NT2/D1 (cell line): ENCODE measurements at regions not wholly inside any gene's neighbourhood (a gene's known extent, or its start where the extent isn't known, plus 50 kb on each side); places are given as distances from the start of the nearest gene placed in this dataset.

ENCODE experiments used
- DNase-seq: peaks from one replicate; pipeline ENCODE4 v3.0.0-alpha.2; 2011; ENCODE audit warnings: low read depth, low spot score
- H3K27me3 ChIP-seq: 2 replicates; pipeline ENCODE4 v1.6.0; 2011; ENCODE audit warnings: mild to moderate bottlenecking; ENCODE audit not compliant: insufficient read length, insufficient read depth
- H3K36me3 ChIP-seq: 2 replicates; pipeline ENCODE4 v1.6.1; 2011; ENCODE audit warnings: mild to moderate bottlenecking, low read length, mixed read lengths; ENCODE audit not compliant: insufficient read depth, insufficient read length
- H3K4me1 ChIP-seq: 2 replicates; pipeline ENCODE4 v1.5.1; 2011; ENCODE audit not compliant: insufficient read depth, insufficient read length
- H3K4me3 ChIP-seq: 2 replicates; pipeline ENCODE4 v1.5.1; 2011; ENCODE audit warnings: low read depth; ENCODE audit not compliant: insufficient read length
- H3K9ac ChIP-seq: 2 replicates; pipeline ENCODE4 v1.6.0; 2011; ENCODE audit warnings: low read depth; ENCODE audit not compliant: insufficient read length
- H3K9me3 ChIP-seq: 2 replicates; pipeline ENCODE4 v1.5.1; 2011; ENCODE audit warnings: mild to moderate bottlenecking, low read length; ENCODE audit not compliant: insufficient read depth
- SUZ12 ChIP-seq: IDR thresholded peaks from 2 replicates; pipeline ENCODE4 v1.6.1; 2011; ENCODE audit not compliant: insufficient read length, insufficient read depth; ENCODE audit errors: extremely low read depth
- YY1 ChIP-seq: IDR thresholded peaks from 2 replicates; pipeline ENCODE4 v1.6.1; 2011; ENCODE audit not compliant: insufficient read length, insufficient read depth
- ZNF274 ChIP-seq: IDR thresholded peaks from 2 replicates; pipeline ENCODE4 v1.6.1; 2011; ENCODE audit warnings: mild to moderate bottlenecking, low read depth, low read length

DNA sequence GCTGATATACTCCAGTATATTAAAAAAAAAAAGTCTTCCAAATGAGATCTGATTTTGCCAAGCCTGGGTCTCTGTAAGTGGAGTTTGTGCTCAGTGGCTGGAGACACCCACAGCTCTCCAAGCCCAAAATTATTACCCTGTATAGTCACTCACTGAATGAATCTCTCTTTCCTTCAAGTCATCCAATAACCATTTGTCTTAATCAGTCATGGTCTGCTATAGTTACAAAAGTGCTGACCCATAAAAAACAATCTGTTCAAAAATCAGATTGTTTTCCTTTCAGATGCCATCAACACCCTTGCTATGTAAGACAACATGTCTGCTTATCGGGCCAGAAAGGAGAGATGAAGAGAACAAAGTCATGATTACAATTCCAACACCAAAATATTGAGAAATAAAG lies 159.4 kb upstream of the FST start:
- Histone ChIP-seq H3K9me3 (no peaks in the 10 kb centered on the region), H3K27me3 (no peaks in the 10 kb centered on the region), H3K9ac (no peak overlapping the region), H3K36me3 (no peaks in the 10 kb centered on the region), H3K4me3 (no peak overlapping the region), H3K4me1 (no peaks in the 10 kb centered on the region)
- TF ChIP-seq YY1 (no peak), SUZ12 (no peak), ZNF274 (no peak)
- no peak for DNase-seq

DNA sequence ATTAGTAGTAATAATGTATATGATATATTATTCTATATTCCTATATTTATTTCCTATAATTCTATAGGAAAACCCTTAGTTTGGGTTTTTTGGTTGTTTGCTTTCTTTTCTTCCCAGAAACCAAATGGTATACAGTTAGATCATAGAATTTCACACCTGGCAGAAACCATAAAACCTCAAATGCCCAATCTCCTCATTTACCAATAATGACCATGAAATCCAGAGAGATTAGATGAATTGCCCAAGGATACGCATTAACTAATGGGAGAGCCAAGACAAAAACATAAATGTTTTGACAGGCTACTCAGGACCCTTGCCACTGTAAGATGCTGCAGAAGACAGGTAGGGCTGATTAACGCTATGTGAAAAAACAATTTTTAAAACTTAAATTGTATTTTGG lies 158.7 kb upstream of the FST start:
- DNase-seq = no peak
- Histone ChIP-seq H3K4me1 (no peaks in the 10 kb centered on the region), H3K27me3 (no peaks in the 10 kb centered on the region), H3K9me3 (no peaks in the 10 kb centered on the region), H3K36me3 (no peaks in the 10 kb centered on the region), H3K4me3 (no peak overlapping the region), H3K9ac (no peak overlapping the region)
- TF ChIP-seq ZNF274 (no peak), SUZ12 (no peak), YY1 (no peak)

- no peak overlapping the region for H3K9ac ChIP-seq
- H3K36me3 ChIP-seq = no peaks in the 10 kb centered on the region
- no peaks in the 10 kb centered on the region for H3K9me3 ChIP-seq
- H3K27me3 ChIP-seq = no peaks in the 10 kb centered on the region
- DNase-seq = no peak
- TF ChIP-seq ZNF274 = no peak
- TF ChIP-seq SUZ12 = no peak
- TF ChIP-seq YY1 = no peak
- H3K4me3 ChIP-seq = no peak overlapping the region
- no peaks in the 10 kb centered on the region for H3K4me1 ChIP-seq
These were observed 158.2 kb upstream of the FST start for GRCh38 chr5:53322257-53322656.

DNA sequence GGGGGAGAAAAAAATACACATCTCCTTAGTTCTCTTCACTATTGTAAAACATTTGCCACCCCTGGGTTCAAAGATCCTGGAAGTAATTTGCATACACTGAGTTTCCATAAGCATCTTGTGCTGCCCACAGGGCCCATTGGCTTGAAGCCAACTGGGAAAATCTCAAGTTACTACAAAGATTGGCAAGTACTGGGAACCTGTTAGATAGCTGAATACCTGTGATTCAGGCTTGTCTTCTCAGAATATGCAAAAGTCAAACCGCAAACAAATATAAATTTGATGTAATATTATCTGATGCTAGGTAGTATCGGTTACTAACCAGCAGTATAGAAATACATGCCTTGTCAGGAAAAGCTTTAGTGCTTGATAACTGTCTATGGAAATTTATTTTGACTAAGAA lies 156.9 kb upstream of the FST start:
- no peak overlapping the region for H3K4me3 ChIP-seq
- no peak for TF ChIP-seq YY1
- no peak for TF ChIP-seq ZNF274
- no peak for TF ChIP-seq SUZ12
- no peak overlapping the region for H3K9ac ChIP-seq
- H3K4me1 ChIP-seq = no peaks in the 10 kb centered on the region
- no peaks in the 10 kb centered on the region for H3K36me3 ChIP-seq
- DNase-seq = no peak
- no peaks in the 10 kb centered on the region for H3K9me3 ChIP-seq
- H3K27me3 ChIP-seq = no peaks in the 10 kb centered on the region

GRCh38 chr5:53323943-53324642 lies 156.3 kb upstream of the FST start:
- H3K9me3 ChIP-seq = no peaks in the 10 kb centered on the region
- no peaks in the 10 kb centered on the region for H3K36me3 ChIP-seq
- H3K9ac ChIP-seq = no peak overlapping the region
- no peak overlapping the region for H3K4me3 ChIP-seq
- H3K4me1 ChIP-seq = no peaks in the 10 kb centered on the region
- TF ChIP-seq ZNF274 (no peak), YY1 (no peak), SUZ12 (no peak)
- no peaks in the 10 kb centered on the region for H3K27me3 ChIP-seq
- no peak for DNase-seq

DNA sequence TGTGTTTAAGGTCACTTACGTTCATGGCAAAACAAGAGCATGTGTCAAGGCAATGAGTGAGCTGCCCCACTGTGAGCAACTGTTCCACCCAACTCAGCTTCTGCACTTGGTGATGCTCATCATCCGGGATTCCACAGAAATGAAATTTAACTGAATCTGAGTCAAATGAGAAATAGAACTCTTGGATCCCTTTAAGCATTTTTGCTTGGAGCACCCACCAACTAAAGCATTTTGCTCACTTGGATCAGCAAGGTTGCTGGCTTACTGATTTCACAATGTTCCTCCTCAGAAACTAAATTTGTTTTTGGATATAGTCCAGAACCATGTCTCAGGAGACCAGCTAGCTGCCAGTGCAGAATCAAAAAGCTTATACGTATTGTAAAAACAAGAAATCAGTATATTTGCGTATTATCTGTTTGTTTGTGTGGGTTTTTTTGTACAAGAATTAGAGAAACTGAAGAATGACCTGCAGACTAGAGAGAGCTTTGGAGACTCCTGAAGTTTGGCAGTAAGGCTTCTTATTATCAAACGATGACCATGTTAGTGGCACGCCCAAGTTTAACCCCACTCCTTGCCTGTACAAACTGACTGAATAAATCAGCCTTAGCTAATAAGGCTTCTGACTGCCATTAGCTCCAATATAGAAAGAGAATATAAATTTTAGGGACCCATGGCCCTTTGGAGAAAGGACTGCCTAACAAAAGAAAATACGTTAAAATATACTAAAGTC lies 153.8 kb upstream of the FST start:
- Histone ChIP-seq H3K36me3 (no peaks in the 10 kb centered on the region), H3K4me3 (no peak overlapping the region), H3K9me3 (no peaks in the 10 kb centered on the region), H3K27me3 (no peaks in the 10 kb centered on the region), H3K4me1 (no peaks in the 10 kb centered on the region), H3K9ac (no peak overlapping the region)
- TF ChIP-seq YY1 = no peak
- TF ChIP-seq SUZ12 = no peak
- TF ChIP-seq ZNF274 = no peak
- no peak for DNase-seq

DNA sequence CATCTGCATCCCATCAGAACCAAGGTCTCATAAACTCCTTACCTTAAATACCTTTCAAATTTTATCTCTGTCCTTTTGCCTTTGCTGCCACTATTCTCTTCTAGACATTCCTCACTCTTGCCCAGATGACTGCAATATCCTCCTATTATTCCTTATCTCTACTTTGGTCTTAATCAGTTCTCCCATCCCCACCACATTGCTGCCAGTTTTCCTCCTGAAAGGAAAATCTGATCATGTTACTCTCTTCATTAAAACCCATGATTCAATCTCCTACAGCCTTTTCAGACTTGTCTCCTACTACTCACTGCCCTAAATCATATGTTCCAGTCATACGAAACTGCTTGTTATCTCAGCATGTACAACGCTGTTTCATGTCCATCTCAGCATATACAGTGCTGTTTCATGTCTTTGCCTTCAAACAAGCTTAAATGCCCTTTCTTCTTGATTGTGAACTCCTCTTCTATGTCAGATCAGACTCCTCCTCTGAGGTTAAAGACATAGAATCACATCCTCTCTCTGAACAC lies 152.6 kb upstream of the FST start:
- TF ChIP-seq SUZ12 (no peak), YY1 (no peak), ZNF274 (no peak)
- no peaks in the 10 kb centered on the region for H3K9me3 ChIP-seq
- H3K27me3 ChIP-seq = no peaks in the 10 kb centered on the region
- H3K9ac ChIP-seq = no peak overlapping the region
- no peak overlapping the region for H3K4me3 ChIP-seq
- no peak for DNase-seq
- no peaks in the 10 kb centered on the region for H3K4me1 ChIP-seq
- no peaks in the 10 kb centered on the region for H3K36me3 ChIP-seq
